ENCODE measurements at regions not wholly inside any gene's neighbourhood (a gene's known extent, or its start where the extent isn't known, plus 50 kb on each side); places are given as distances from the start of the nearest gene placed in this dataset.

- H3K23ac ChIP-seq (ENCODE audit: insufficient read length) = no peak overlapping the region
- DNase-seq (ENCODE audit: low read depth in 1 of 2, low spot score in 2 of 2) (no peak), FAIRE-seq (no peak)
- H2BK12ac ChIP-seq (ENCODE audit: low read depth, low read length) = no peak overlapping the region
- CTCF ChIA-PET (ENCODE audit: partially characterized antibody) = interaction anchor here (0.6 to 0.9 kb wide), 2 partner anchors 23 to 1235 kb away, joined by 3 read pairs; no protein-coding TSS in a partner anchor
- no peaks in the 10 kb centered on the region for H3K27me3 ChIP-seq (replicated peaks in 1 of 4; ENCODE audit: control insufficient read depth in 3 of 4, extremely low read depth in 1 of 4, insufficient read depth in 3 of 4, low read length in 3 of 4)
- no peak overlapping the region for H2AK5ac ChIP-seq (ENCODE audit: low read depth, low read length)
- H3K23me2 ChIP-seq (ENCODE audit: low read depth, low read length) = no peaks in the 10 kb centered on the region
- H3K14ac ChIP-seq (ENCODE audit: insufficient read length) = no peak overlapping the region
- POLR2A ChIA-PET (ENCODE audit: partially characterized antibody) = no interaction called here
- no peaks in the 10 kb centered on the region for H3K79me2 ChIP-seq (ENCODE audit: control insufficient read depth in 1 of 2, insufficient read depth in 2 of 2, low read length in 2 of 2)
- no peak overlapping the region for H2BK20ac ChIP-seq (ENCODE audit: low read length)
- H2BK120ac ChIP-seq (replicated peaks; ENCODE audit: low read depth, low read length) = no peak overlapping the region
- no peak overlapping the region for H3K18ac ChIP-seq (ENCODE audit: extremely low read depth, low read length)
- H2AFZ ChIP-seq (ENCODE audit: low read length) = no peak overlapping the region
- WGBS, 2 experiments (ENCODE audit: extremely low coverage in 1 of 2, insufficient coverage in 1 of 2, insufficient read length in 1 of 2, insufficient replicate concordance in 2 of 2, low coverage in 1 of 2, low lambda C conversion rate in 2 of 2, missing lambda C conversion rate in 1 of 2) = 90% methylated on average over 4 of the region's 4 CpGs; no CpG with 5 or more reads in 1 of the 2 experiments
- H3K4me3 ChIP-seq (ENCODE audit: extremely low read depth in 1 of 4, insufficient read depth in 2 of 4, low read depth in 3 of 4, low read length in 4 of 4) = no peak overlapping the region
- H3K9ac ChIP-seq (replicated peaks in 1 of 4; ENCODE audit: extremely low read depth in 1 of 4, low read depth in 3 of 4, low read length in 3 of 4) = no peak overlapping the region
- no peak overlapping the region for H2BK5ac ChIP-seq (ENCODE audit: low read depth, low read length)
- H3K4me2 ChIP-seq (ENCODE audit: insufficient read depth in 1 of 2, low read depth in 2 of 2, low read length in 2 of 2) = no peak overlapping the region
- H4K8ac ChIP-seq (ENCODE audit: extremely low read depth, insufficient read depth, low read length) = no peak overlapping the region
- no peak overlapping the region for H3K4ac ChIP-seq (replicated peaks; ENCODE audit: insufficient read length, low read depth, low read length)
- H3K36me3 ChIP-seq (ENCODE audit: control insufficient read depth in 2 of 4, insufficient read depth in 4 of 4, low read length in 3 of 4) = no peaks in the 10 kb centered on the region
- H4K91ac ChIP-seq (replicated peaks; ENCODE audit: insufficient read length, low read length) = no peak overlapping the region
- no peaks in the 10 kb centered on the region for H3K9me3 ChIP-seq (ENCODE audit: insufficient read depth in 2 of 2, low read depth in 1 of 2, low read length in 1 of 2)
- no peak overlapping the region for H4K5ac ChIP-seq (ENCODE audit: insufficient read length, low read depth, low read length)
- no peaks in the 10 kb centered on the region for H3K4me1 ChIP-seq (replicated peaks in 1 of 4; ENCODE audit: control insufficient read depth in 3 of 4, insufficient read depth in 4 of 4, low read length in 3 of 4)
- H2BK15ac ChIP-seq (ENCODE audit: low read length) = no peak overlapping the region
- H4K20me1 ChIP-seq (replicated peaks in 1 of 2; ENCODE audit: control insufficient read depth in 1 of 2, insufficient read depth in 2 of 2, low read length in 2 of 2) = no peaks in the 10 kb centered on the region
- H3K27ac ChIP-seq (ENCODE audit: low read depth, low read length) = no peak overlapping the region
- H3K56ac ChIP-seq (replicated peaks; ENCODE audit: insufficient read length, low read depth, low read length) = no peak overlapping the region
- no peaks in the 10 kb centered on the region for H3K79me1 ChIP-seq (ENCODE audit: low read depth, low read length)
- no peak for TF ChIP-seq RFX5 (IDR thresholded peaks at IDR 0.05; ENCODE audit: borderline replicate concordance, low read depth, low read length)
- TF ChIP-seq SIN3A (conservative IDR thresholded peaks at IDR 0.05 in 1 of 2, IDR thresholded peaks at IDR 0.05 in 1 of 2; ENCODE audit: low read depth in 1 of 2, low read length in 2 of 2) = no peak
- TF ChIP-seq TBP (IDR thresholded peaks at IDR 0.05; ENCODE audit: low read depth, low read length) = no peak
- TF ChIP-seq SP1 (IDR thresholded peaks at IDR 0.05; ENCODE audit: low read depth, low read length) = no peak
- TF ChIP-seq ASH2L (IDR thresholded peaks at IDR 0.05; ENCODE audit: low read length) = no peak
- no peak for TF ChIP-seq TAF7 (optimal IDR thresholded peaks at IDR 0.05; ENCODE audit: borderline replicate concordance, low read depth, low read length)
- TF ChIP-seq BACH1 (IDR thresholded peaks at IDR 0.05; ENCODE audit: low read length) = no peak
Observed at GRCh38 chr3:76463501-76463900, 576.4 kb upstream of the ROBO2 start.

Data from H1 (cell line).